BE2C (cell line): ENCODE measurements at regions not wholly inside any gene's neighbourhood (a gene's known extent, or its start where the extent isn't known, plus 50 kb on each side); places are given as distances from the start of the nearest gene placed in this dataset.

Experiments
- DNase-seq: peaks from one replicate; pipeline ENCODE4 v3.0.0-alpha.2; 2020
- H3K27me3 ChIP-seq: fragments of 250-450 bp; sonication (Bioruptor Pico); 2 replicates; pipeline ENCODE4 v1.5.1; 2020; ENCODE audit warnings: mild to moderate bottlenecking
- H3K36me3 ChIP-seq: fragments of 250-450 bp; sonication (Bioruptor Pico); 2 replicates; pipeline ENCODE4 v1.5.1; 2020; ENCODE audit warnings: mild to moderate bottlenecking
- H3K4me1 ChIP-seq: fragments of 250-450 bp; sonication (Bioruptor Pico); 2 replicates; pipeline ENCODE4 v1.5.1; 2020
- H3K4me3 ChIP-seq: 2 replicates; pipeline ENCODE4 v1.5.1; 2011; ENCODE audit warnings: low read depth, low read length
- H3K9me3 ChIP-seq: fragments of 250-450 bp; sonication (Bioruptor Pico); 2 replicates; pipeline ENCODE4 v1.5.1; 2020
- CTCF ChIP-seq: IDR thresholded peaks from 2 replicates; pipeline ENCODE4 v1.5.1; 2012; ENCODE audit warnings: mild to moderate bottlenecking, low read depth, low read length

DNA sequence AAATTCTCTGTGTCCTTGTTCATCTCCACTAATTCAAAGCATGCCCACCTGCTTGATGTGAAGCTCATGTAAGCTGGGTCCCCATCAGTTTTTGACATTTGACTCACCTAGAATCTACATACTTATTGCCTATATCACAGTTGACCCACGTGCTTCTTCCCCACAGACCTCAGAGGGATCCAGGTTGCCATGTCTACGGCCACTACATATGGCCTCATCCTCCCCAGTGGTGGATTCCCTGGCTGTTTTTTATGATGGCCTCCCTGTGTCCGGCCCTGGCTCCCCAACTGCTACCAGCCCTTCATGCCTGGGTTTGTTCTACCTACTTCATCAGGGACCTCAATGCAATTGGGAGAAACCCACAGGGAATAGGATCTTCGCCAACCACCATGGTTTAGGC, 187.4 kb upstream of the GDF10 start:
- no peaks in the 10 kb centered on the region for H3K9me3 ChIP-seq
- H3K27me3 ChIP-seq = no peaks in the 10 kb centered on the region
- no peaks in the 10 kb centered on the region for H3K36me3 ChIP-seq
- no peak for TF ChIP-seq CTCF
- H3K4me1 ChIP-seq = no peaks in the 10 kb centered on the region
- H3K4me3 ChIP-seq = no peak overlapping the region
- DNase-seq = no peak

DNA sequence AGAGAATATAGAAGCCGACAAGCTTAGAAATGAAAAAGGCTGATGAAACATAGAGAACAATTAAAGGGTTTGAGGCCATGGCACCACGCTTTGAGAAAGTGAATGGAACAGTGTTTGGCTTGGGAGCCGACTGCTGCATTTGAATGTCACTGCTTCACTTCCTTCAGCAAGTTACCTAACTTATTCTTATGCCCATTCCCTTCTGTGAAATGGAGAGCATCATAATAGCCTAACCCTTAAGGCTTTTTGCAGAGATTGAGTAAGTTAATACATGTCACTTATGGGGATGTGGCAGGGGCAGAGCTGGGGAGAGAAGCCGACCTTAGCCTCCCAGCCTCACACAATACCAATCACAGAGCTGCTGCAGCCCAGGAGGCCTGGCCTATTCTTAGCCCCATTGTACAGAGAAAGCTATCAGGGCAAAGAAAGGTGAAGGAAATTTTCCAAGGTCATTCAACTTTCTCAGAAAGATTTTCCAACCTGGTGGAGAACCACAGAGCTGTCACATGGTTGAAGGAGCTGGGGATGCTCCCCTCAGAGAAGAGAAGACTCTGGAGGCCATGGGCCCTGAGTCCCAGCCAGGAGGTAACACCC, 186.0 kb upstream of the GDF10 start:
- no peak for TF ChIP-seq CTCF

GRCh38 chr10:47114680-47115186, 185.3 kb upstream of the GDF10 start:
- H3K36me3 ChIP-seq = no peaks in the 10 kb centered on the region
- no peaks in the 10 kb centered on the region for H3K9me3 ChIP-seq
- no peak for DNase-seq
- no peaks in the 10 kb centered on the region for H3K27me3 ChIP-seq
- no peak overlapping the region for H3K4me3 ChIP-seq
- no peak for TF ChIP-seq CTCF
- H3K4me1 ChIP-seq = no peaks in the 10 kb centered on the region

More for the DNA sequence above, 186.0 kb upstream of the GDF10 start:
- H3K27me3 ChIP-seq = no peaks in the 10 kb centered on the region
- H3K36me3 ChIP-seq = no peaks in the 10 kb centered on the region
- no peaks in the 10 kb centered on the region for H3K4me1 ChIP-seq
- H3K9me3 ChIP-seq = no peaks in the 10 kb centered on the region
- DNase-seq = no peak
- H3K4me3 ChIP-seq = no peak overlapping the region

- no peak for DNase-seq
- Histone ChIP-seq H3K9me3 (no peaks in the 10 kb centered on the region), H3K4me1 (no peaks in the 10 kb centered on the region), H3K27me3 (no peaks in the 10 kb centered on the region), H3K4me3 (no peak overlapping the region), H3K36me3 (no peaks in the 10 kb centered on the region)
- TF ChIP-seq CTCF = no peak
These were observed 184.7 kb upstream of the GDF10 start for GRCh38 chr10:47115322-47115721.

GRCh38 chr10:47116445-47116844, 183.6 kb upstream of the GDF10 start:
- H3K4me3 ChIP-seq = no peak overlapping the region
- no peak for DNase-seq
- TF ChIP-seq CTCF = no peak
- H3K9me3 ChIP-seq = no peaks in the 10 kb centered on the region
- no peaks in the 10 kb centered on the region for H3K4me1 ChIP-seq
- no peaks in the 10 kb centered on the region for H3K36me3 ChIP-seq
- H3K27me3 ChIP-seq = no peaks in the 10 kb centered on the region

DNA sequence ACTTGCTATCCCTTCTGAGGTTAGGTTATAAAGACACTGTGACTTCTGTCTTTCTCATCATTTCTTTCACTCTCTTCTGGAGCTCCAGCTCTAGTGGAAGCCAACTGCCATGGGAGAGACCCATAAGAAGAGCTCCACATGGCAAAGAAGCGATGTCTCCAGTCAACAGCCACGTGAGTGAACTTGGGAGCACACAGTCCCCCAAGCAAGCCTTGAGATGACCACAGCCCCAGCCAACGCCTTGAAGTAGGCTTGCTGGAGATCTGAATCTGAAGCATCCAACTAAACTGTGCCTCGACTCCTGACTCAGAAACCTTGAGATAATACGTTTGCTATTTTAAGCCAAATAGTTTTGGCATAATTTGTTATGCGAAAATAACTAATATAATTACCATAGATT, 181.7 kb upstream of the GDF10 start:
- TF ChIP-seq CTCF = no peak

More for the DNA sequence above, 181.7 kb upstream of the GDF10 start:
- Histone ChIP-seq H3K4me1 (no peaks in the 10 kb centered on the region), H3K4me3 (no peak overlapping the region), H3K27me3 (no peaks in the 10 kb centered on the region), H3K9me3 (no peaks in the 10 kb centered on the region), H3K36me3 (no peaks in the 10 kb centered on the region)
- DNase-seq = no peak
